ENCODE measurements at regions not wholly inside any gene's neighbourhood (a gene's known extent, or its start where the extent isn't known, plus 50 kb on each side); places are given as distances from the start of the nearest gene placed in this dataset.

- Histone ChIP-seq H3K4me1 (ENCODE audit: low read length) (no peaks in the 10 kb centered on the region), H3K36me3 (replicated peaks; ENCODE audit: low read depth, low read length) (no peaks in the 10 kb centered on the region), H3K4me2 (ENCODE audit: low read length) (no peak overlapping the region), H3K79me2 (ENCODE audit: low read length) (no peaks in the 10 kb centered on the region), H3K27ac (ENCODE audit: low read length) (no peak overlapping the region), H3K9me3 (ENCODE audit: insufficient read depth, low read length) (no peaks in the 10 kb centered on the region), H2AFZ (ENCODE audit: low read depth, low read length) (no peak overlapping the region), H3K27me3 (ENCODE audit: low read depth, low read length) (no peaks in the 10 kb centered on the region), H4K20me1 (ENCODE audit: insufficient read depth, low read length) (no peaks in the 10 kb centered on the region), H3K9ac (ENCODE audit: low read length) (no peak overlapping the region), H3K4me3 (ENCODE audit: low read length) (no peak overlapping the region)
- TF ChIP-seq CTCF (IDR thresholded peaks at IDR 0.05; ENCODE audit: low read depth, low read length) = no peak
Measured at GRCh38 chr5:113652161-113652560, 138.7 kb downstream of the YTHDC2 start.

GRCh38 chr5:113654828-113655227 is 141.3 kb downstream of the YTHDC2 start:
- Histone ChIP-seq H3K9me3 (ENCODE audit: insufficient read depth, low read length) (no peaks in the 10 kb centered on the region), H3K4me1 (ENCODE audit: low read length) (no peaks in the 10 kb centered on the region), H2AFZ (ENCODE audit: low read depth, low read length) (no peak overlapping the region), H3K4me3 (ENCODE audit: low read length) (no peak overlapping the region), H3K4me2 (ENCODE audit: low read length) (no peak overlapping the region), H4K20me1 (ENCODE audit: insufficient read depth, low read length) (no peaks in the 10 kb centered on the region), H3K27me3 (ENCODE audit: low read depth, low read length) (no peaks in the 10 kb centered on the region), H3K9ac (ENCODE audit: low read length) (no peak overlapping the region), H3K79me2 (ENCODE audit: low read length) (no peaks in the 10 kb centered on the region), H3K36me3 (replicated peaks; ENCODE audit: low read depth, low read length) (no peaks in the 10 kb centered on the region), H3K27ac (ENCODE audit: low read length) (no peak overlapping the region)
- TF ChIP-seq EZH2phosphoT487 (IDR thresholded peaks at IDR 0.05; ENCODE audit: low read depth) (no peak), CTCF (IDR thresholded peaks at IDR 0.05; ENCODE audit: low read depth, low read length) (no peak)

- Histone ChIP-seq H3K27me3 (ENCODE audit: low read depth, low read length) (no peaks in the 10 kb centered on the region), H3K27ac (ENCODE audit: low read length) (no peak overlapping the region), H4K20me1 (ENCODE audit: insufficient read depth, low read length) (no peaks in the 10 kb centered on the region), H3K4me1 (ENCODE audit: low read length) (no peaks in the 10 kb centered on the region), H3K36me3 (replicated peaks; ENCODE audit: low read depth, low read length) (no peaks in the 10 kb centered on the region), H2AFZ (ENCODE audit: low read depth, low read length) (no peak overlapping the region), H3K4me2 (ENCODE audit: low read length) (no peak overlapping the region), H3K9me3 (ENCODE audit: insufficient read depth, low read length) (no peaks in the 10 kb centered on the region), H3K79me2 (ENCODE audit: low read length) (no peaks in the 10 kb centered on the region), H3K9ac (ENCODE audit: low read length) (no peak overlapping the region), H3K4me3 (ENCODE audit: low read length) (no peak overlapping the region)
- TF ChIP-seq CTCF (IDR thresholded peaks at IDR 0.05; ENCODE audit: low read depth, low read length) = no peak
- TF ChIP-seq EZH2phosphoT487 (IDR thresholded peaks at IDR 0.05; ENCODE audit: low read depth) = no peak
Measured at GRCh38 chr5:113660206-113660605, 146.7 kb downstream of the YTHDC2 start.

- no peaks in the 10 kb centered on the region for H3K79me2 ChIP-seq (ENCODE audit: low read length)
- H2AFZ ChIP-seq (ENCODE audit: low read depth, low read length) = no peak overlapping the region
- H3K4me1 ChIP-seq (ENCODE audit: low read length) = no peaks in the 10 kb centered on the region
- TF ChIP-seq EZH2phosphoT487 (IDR thresholded peaks at IDR 0.05; ENCODE audit: low read depth) (no peak), CTCF (IDR thresholded peaks at IDR 0.05; ENCODE audit: low read depth, low read length) (no peak)
- H4K20me1 ChIP-seq (ENCODE audit: insufficient read depth, low read length) = no peaks in the 10 kb centered on the region
- H3K36me3 ChIP-seq (replicated peaks; ENCODE audit: low read depth, low read length) = no peaks in the 10 kb centered on the region
- no peaks in the 10 kb centered on the region for H3K9me3 ChIP-seq (ENCODE audit: insufficient read depth, low read length)
- H3K27ac ChIP-seq (ENCODE audit: low read length) = no peak overlapping the region
- no peak overlapping the region for H3K4me2 ChIP-seq (ENCODE audit: low read length)
- H3K4me3 ChIP-seq (ENCODE audit: low read length) = no peak overlapping the region
- no peaks in the 10 kb centered on the region for H3K27me3 ChIP-seq (ENCODE audit: low read depth, low read length)
- H3K9ac ChIP-seq (ENCODE audit: low read length) = no peak overlapping the region
Measured at GRCh38 chr5:113660706-113661250, 147.3 kb downstream of the YTHDC2 start.
